Pulmonary artery endothelial cell (primary cell): ENCODE measurements at regions not wholly inside any gene's neighbourhood (a gene's known extent, or its start where the extent isn't known, plus 50 kb on each side); places are given as distances from the start of the nearest gene placed in this dataset.

Experiments used
- DNase-seq: peaks from one replicate; pipeline ENCODE4 v3.0.0-alpha.2; 2011; ENCODE audit warnings: low read depth, low spot score

- no peak for DNase-seq
These were observed 666.1 kb downstream of the BCL11A start for GRCh38 chr2:59887366-59887765.

- no peak for DNase-seq
These were observed 666.7 kb downstream of the BCL11A start for GRCh38 chr2:59886759-59887158.

GRCh38 chr2:59885541-59885940 is 667.9 kb downstream of the BCL11A start:
- DNase-seq: no peak

GRCh38 chr2:59884166-59884565 is 669.3 kb downstream of the BCL11A start:
- DNase-seq: no peak

- no peak for DNase-seq
These were observed 670.6 kb downstream of the BCL11A start for GRCh38 chr2:59882822-59883221.

- no peak for DNase-seq
These were observed 671.2 kb downstream of the BCL11A start for GRCh38 chr2:59882279-59882678.

- DNase-seq: no peak
These were observed 672.2 kb downstream of the BCL11A start for GRCh38 chr2:59881218-59881617.

- no peak for DNase-seq
These were observed 673.7 kb downstream of the BCL11A start for GRCh38 chr2:59879700-59880131.

- DNase-seq: no peak
These were observed 677.6 kb downstream of the BCL11A start for GRCh38 chr2:59875836-59876235.

- no peak for DNase-seq
These were observed 678.3 kb downstream of the BCL11A start for GRCh38 chr2:59874971-59875755.

- no peak for DNase-seq
These were observed 679.1 kb downstream of the BCL11A start for GRCh38 chr2:59874361-59874760.

- no peak for DNase-seq
These were observed 681.6 kb downstream of the BCL11A start for GRCh38 chr2:59871830-59872229.

GRCh38 chr2:59868981-59869380 is 684.5 kb downstream of the BCL11A start:
- DNase-seq: no peak

- DNase-seq: no peak
These were observed 687.0 kb downstream of the BCL11A start for GRCh38 chr2:59866436-59866835.

- DNase-seq: no peak
These were observed 694.9 kb downstream of the BCL11A start for GRCh38 chr2:59858540-59858939.

- DNase-seq: no peak
These were observed 696.3 kb downstream of the BCL11A start for GRCh38 chr2:59857109-59857508.

GRCh38 chr2:59856391-59856790 is 697.1 kb downstream of the BCL11A start:
- DNase-seq: no peak

- DNase-seq: no peak
These were observed 700.4 kb downstream of the BCL11A start for GRCh38 chr2:59853032-59853431.

- DNase-seq: no peak
These were observed 701.5 kb downstream of the BCL11A start for GRCh38 chr2:59851836-59852475.

- DNase-seq: no peak
These were observed 702.9 kb downstream of the BCL11A start for GRCh38 chr2:59850554-59850953.

- DNase-seq: no peak
These were observed 719.5 kb downstream of the BCL11A start for GRCh38 chr2:59833941-59834340.

GRCh38 chr2:59830601-59831000 is 722.9 kb downstream of the BCL11A start:
- DNase-seq: no peak

GRCh38 chr2:59827677-59828076 is 725.8 kb downstream of the BCL11A start:
- no peak for DNase-seq
